LNCAP (cell line): ENCODE measurements at regions not wholly inside any gene's neighbourhood (a gene's known extent, or its start where the extent isn't known, plus 50 kb on each side); places are given as distances from the start of the nearest gene placed in this dataset.

Experiments
- TF ChIP-seq, protein P1 (sequence below): fragments of 450-650 bp; IDR thresholded peaks from 2 replicates; pipeline ENCODE4 v1.5.1; 2017; ENCODE audit warnings: mild to moderate bottlenecking

DNA sequence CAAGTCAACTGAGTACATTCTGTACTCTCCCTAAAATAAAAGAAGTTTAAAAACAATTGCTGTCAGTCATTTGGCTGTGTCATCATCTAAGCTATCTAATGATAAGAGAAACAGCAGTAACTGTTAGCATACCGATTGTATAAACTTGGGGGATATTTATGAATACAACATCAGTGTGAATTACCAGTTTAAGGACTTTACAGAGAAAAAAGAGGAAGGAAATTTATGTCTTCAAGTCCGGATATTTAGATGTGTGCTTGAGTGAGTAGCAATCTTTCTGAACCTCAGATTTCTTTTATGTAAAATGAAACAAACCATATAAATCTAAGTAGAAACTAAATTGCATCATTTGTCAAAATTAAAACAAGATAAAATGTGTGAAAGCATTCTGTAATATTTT is 1557.0 kb downstream of the MRPL39 start:
- TF ChIP-seq, protein P1, sequence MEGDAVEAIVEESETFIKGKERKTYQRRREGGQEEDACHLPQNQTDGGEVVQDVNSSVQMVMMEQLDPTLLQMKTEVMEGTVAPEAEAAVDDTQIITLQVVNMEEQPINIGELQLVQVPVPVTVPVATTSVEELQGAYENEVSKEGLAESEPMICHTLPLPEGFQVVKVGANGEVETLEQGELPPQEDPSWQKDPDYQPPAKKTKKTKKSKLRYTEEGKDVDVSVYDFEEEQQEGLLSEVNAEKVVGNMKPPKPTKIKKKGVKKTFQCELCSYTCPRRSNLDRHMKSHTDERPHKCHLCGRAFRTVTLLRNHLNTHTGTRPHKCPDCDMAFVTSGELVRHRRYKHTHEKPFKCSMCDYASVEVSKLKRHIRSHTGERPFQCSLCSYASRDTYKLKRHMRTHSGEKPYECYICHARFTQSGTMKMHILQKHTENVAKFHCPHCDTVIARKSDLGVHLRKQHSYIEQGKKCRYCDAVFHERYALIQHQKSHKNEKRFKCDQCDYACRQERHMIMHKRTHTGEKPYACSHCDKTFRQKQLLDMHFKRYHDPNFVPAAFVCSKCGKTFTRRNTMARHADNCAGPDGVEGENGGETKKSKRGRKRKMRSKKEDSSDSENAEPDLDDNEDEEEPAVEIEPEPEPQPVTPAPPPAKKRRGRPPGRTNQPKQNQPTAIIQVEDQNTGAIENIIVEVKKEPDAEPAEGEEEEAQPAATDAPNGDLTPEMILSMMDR = no peak

DNA sequence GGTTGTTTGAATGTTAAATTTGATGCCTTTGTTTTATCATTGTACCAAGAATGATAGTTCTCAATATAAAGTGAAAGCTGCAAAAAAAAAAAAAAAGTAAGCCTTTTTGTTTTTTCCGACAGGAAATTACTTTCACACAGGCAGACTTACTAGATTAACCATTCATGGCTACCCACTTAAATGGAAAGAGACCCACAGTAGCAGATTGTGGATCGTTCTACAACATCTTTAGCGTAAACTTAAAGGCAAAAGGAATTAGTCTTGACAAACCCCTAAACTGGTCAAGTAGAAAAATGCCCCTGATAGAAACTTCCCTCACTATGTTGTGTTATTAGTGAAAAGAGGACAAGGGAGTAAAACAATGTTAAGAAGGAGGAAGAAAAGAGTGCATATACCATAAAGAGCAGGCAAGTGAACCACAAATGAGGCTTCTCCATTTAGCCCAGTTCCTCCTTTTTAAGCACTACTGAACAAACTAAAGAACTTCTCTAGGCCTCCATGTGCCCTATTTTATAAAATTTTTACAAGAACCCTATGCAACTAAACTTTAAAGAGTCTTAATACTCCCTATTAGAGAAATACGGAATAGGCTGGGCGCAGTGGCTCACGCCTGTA is 1560.3 kb downstream of the MRPL39 start:
- TF ChIP-seq, protein P1 = no peak

DNA sequence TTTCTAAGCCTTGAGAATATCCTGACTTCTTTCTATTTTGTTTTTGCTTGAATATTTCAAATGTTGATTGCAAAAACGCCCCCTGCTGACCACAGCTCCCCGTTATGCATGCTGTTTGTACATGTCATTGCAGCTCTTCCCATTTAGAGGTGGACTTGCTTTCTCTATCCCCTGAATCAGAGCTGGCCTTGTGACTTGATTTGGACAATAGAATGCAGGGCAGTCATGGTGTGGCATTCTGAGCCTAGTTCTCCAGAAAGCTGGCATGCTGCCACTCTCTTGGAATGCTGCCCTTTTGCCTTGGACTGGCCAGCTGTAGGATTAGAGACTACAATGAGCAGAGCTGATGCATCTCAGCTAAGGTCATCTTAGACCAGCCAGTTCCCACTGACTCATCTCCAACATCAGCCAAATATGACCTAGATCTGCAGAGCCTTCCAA is 1561.5 kb downstream of the MRPL39 start:
- TF ChIP-seq, protein P1 = peak; percentile 38

DNA sequence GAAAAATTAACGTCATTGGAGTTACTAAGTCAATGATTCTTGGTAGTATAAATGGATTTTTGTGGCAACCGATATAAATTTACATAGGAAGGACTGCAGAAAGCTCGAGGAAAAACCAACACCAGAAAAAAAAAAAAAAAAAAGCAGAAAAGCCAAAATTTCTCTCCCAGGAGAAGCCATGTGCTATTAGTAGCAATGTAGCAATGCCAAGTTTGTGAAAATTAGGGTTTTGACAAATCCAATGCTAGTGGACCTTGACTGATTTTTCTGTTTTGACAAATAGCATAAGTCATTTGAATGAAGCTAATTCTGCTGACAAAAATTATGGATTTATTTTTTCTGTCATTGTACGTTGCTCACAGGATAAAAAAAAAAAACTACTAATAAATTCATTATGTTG is 1561.9 kb downstream of the MRPL39 start:
- TF ChIP-seq, protein P1 = no peak

DNA sequence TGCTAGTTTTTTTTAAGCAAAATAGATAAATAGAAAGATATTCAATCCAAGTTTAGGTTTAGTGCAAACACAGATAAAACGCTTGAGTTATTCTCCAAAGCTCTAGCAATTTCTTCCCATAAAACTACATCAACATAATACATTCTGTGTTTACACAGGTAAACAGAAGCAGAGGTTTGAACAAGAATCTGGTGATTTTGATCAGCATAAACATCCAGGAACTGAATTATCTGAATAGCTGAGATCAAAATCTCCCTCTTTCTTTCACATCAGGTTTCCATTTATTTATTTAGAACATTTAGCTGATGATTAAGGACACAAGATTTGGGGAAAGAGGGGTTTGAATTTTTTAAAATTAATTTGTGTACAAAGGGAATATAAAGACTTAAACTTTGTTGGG is 1564.6 kb downstream of the MRPL39 start:
- TF ChIP-seq, protein P1 = no peak

DNA sequence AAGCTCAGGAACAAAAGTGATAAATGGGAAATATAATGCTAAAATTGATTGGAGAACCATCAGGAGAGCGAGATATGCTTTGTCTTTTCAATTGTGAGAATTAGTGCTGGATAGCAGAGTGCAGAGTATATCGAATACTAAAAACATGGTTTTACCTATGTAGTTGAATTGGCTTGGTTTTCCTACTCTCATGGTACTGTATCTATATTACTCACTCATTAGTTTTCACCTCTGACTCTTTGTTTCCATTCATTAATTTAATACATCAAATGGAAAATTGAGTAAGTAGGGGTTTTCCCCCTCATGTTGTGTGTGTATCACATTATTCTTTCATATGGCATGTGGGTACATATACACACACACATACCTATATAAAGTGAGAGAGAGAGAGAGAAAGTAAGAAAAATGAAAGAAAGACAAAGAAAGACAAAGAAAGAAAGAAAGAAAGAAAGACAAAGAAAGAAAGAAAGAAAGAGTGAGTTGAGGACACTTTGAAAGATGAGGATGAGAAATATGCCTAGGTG is 1574.5 kb downstream of the MRPL39 start:
- TF ChIP-seq, protein P1 = no peak

DNA sequence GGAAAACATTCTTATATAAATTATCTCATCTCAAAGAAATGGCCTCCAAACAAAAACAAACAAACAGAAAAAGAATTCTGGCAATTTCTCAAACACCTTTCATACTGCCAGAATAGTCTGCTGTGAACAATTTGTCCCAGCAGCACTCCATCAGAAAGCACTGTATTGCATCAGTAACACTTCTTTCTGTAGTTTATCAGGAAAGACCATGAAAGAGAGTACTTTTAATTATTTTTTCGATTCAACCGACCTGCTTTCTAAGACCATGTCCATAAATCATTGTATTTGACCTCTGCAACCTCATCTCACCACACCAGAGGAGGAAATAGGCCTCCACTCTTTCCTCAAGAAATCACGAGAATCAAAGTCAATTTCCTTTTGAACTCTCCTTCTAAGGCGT is 1579.9 kb downstream of the MRPL39 start:
- TF ChIP-seq, protein P1 = no peak

DNA sequence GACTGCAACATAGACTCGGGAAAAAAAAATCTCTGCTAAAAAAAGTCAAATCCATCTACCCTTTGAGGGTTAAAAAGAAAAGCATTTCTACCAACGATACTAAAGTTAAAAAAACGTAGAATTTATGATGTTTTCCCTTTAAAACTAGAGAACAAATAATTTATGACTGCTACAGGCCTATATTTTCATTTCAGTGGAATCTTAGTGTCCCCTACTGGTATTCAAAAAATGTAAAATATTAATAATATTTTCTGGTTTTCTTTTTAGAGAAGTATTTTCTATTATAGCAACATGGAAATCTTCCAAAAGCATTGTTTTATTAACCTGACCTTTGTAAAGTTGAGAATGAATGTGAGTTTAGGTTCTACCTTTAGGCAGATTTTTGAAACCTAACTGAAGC is 1582.2 kb downstream of the MRPL39 start:
- TF ChIP-seq, protein P1 = peak; percentile 23; the same call in 1 of the 2 replicates
